GM18870 (cell line): ENCODE measurements at regions not wholly inside any gene's neighbourhood (a gene's known extent, or its start where the extent isn't known, plus 50 kb on each side); places are given as distances from the start of the nearest gene placed in this dataset.

ENCODE experiments used
- ATAC-seq: cut with Tn5 transposase; IDR thresholded peaks from one replicate; pipeline ENCODE4 v1.9.1; 2021; ENCODE audit warnings: moderate library complexity; ENCODE audit not compliant: unreplicated experiment

GRCh38 chr6:170117111-170117972 is 173.5 kb downstream of the DLL1 start:
- ATAC-seq = no peak

DNA sequence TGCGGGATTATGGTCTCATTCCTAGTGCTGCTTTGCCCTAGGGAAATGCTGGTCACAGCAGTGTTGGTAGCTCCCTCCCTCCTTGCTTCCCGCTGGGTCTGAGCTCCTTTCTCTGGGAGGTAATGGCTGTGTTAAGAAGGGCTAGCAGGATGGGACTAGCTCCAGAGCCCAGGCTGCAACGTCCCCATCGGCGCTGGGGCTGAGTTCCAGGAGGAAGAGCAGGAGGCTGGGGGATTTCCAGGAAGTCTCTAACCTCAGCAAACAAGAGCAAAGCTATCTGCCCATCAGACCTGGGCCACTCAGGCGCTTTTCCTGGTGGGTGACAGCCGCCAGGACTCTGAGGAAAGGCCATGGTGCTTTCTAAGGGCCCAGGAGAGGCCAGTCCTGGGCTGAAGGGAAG is 174.2 kb downstream of the DLL1 start:
- ATAC-seq = no peak

DNA sequence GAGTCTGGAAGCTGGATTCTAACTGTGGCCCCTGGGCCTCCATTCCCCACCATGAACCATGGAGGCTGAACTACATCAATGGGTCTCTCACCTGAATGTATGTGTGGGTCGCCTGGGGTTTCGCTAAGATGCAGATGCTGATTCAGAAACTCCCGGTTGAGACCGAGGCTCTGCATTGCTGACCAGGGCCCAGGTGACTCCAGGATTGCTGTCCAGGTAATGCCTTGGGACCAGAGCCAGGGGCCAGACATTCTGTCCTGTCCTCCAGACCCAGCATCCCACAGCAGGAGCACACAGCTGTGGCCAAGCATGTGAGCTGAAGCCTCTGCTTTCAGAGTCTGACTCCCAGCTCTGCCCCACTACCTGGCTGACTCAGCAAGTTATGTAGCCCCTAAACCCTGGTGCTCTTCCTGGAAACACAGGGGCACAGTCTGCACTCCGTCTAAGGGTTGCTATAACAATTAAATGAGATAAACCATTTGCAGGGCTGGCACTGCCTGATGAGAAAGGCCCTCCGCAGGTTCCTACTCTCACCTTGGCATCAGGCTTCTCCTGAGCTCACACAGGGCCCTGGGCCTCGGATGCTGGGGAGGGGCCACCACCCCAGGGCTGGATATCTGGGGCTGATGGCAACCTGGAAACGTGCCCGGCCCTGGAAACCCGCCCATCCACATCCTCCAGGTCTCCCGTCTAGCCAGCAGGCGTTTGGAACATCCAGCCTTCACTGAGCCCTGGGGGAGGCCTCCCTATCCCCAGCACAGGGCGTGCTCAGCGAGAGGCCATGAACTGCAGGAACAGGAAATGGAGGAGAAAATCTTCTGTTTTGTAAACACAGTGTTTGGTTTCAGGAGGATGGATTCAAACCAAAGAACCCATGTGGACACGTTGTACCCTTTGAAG is 175.7 kb downstream of the DLL1 start:
- no peak for ATAC-seq

DNA sequence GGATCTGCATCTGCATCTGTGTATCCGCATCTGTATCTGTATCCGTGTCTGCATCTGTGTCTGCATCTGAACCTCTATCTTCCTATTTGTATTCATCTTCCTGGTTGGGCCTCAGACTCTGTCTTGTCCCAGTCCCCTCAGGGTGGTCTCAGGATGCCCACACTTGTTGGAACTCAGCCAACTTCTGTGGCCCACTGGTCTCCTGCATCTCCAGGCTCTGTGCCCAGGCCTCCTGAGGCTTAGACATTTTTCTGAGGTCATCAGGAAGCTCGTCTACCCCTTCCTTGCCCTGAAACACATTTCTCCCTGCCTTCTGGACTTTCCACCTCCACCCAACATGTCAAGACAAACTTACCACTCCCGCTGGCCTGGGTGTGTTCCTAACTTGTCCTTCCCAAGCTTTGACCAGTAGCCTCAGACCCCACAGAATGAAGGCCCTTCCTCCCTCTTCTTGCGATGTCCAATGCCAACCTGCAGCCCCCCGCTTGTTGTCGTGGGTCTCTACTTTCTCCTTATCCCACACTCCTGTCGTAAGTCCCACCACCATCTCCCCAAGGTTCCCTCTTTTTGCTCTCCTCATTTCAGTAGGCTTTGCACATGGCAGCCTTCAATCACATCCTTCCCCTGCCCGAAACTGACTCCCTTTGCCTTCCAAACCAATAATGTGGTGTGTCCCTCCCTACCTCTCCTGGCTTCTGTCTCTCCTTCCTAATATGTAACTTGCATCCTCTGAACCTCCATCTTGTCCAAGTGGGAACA is 176.5 kb downstream of the DLL1 start:
- ATAC-seq = no peak

DNA sequence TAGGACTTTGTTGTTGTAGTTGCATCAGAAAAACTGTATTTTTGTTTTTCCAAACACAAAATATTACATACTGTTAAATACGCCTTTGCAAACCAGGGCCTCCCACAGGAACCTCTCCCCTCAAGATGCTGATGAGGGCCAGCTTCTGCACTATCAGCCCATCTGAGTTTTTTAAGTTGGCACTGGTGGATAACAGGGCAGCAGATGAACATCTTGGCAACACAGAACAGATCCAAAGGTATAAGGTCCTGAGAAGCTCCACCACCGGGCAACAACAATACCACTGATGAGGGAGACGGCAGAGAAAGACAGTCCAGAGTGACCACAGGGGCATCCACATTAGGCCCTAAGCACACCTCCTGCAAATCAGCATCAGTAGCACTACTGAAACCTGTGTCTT is 177.7 kb downstream of the DLL1 start:
- ATAC-seq = no peak

GRCh38 chr6:170112583-170112860 is 178.4 kb downstream of the DLL1 start:
- ATAC-seq = no peak

GRCh38 chr6:170111816-170112582 is 178.9 kb downstream of the DLL1 start:
- no peak for ATAC-seq

DNA sequence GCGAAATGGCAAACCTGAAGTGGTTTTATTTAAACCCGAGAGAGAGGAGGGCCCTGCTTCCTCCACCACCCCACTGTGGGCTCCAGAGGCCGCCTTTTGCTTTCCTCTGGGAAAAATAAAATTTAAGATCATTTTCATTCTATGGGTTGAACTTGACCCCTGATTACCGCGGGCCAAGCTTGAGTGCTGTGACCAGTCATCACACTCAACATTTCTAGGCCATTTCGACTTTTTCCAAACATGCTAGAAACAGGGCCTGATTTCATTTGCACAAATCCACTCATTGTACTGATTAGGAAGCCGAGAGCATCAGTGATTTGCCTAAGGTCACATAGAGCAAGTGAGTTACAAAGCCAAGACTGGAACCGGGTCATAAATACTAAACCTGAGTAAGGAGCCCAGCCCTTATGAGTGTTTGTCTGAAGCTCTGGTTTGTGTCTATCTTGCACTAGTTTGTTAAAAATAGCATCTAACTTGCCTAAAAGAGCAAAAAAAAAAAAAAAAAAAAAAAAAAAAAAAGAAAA is 179.7 kb downstream of the DLL1 start:
- no peak for ATAC-seq

DNA sequence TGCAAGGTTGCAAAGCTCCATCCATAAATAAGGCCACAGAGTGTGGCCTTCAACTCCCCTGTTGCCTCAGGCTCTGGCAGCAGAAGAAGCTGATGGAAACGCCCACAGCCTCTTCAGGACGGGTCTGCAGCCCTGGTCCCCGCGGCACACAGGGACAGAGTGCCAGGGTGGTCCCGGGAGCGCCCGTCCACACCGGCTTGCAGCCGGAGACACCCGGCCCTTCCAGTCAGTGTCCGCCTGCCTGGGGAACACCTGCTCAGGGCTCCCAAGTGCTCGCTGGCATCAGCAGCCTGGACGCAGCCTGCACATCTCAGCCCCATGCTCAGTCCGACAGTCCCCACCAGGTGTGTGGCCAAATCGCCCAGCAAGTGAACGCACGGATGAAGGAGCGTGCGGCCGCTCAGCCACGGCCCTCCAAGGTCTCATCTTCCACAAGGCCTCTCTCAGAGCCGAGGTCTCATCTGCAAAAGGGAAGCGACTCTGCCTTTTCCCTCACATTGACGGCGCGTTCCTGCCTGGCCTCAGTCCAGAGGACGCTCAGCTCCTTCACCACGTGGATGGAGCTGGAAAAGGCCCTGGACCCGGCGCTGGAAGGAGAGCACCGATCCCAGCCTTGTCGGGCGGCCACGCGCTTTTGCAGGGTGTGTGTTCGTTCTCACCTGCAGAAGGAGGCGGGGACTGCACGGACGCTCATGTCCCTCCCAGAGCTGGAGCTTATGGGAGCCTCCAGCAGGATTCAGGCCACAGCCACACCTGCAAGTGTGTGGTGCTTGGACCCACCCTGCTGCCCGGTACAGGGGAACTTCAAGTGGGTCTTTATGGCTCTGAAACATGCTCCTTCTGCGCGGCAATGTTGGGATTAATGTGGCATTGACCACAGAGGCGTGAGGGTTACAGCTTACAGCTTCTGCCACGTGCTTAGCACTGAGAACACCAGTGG is 180.4 kb downstream of the DLL1 start:
- ATAC-seq = no peak

DNA sequence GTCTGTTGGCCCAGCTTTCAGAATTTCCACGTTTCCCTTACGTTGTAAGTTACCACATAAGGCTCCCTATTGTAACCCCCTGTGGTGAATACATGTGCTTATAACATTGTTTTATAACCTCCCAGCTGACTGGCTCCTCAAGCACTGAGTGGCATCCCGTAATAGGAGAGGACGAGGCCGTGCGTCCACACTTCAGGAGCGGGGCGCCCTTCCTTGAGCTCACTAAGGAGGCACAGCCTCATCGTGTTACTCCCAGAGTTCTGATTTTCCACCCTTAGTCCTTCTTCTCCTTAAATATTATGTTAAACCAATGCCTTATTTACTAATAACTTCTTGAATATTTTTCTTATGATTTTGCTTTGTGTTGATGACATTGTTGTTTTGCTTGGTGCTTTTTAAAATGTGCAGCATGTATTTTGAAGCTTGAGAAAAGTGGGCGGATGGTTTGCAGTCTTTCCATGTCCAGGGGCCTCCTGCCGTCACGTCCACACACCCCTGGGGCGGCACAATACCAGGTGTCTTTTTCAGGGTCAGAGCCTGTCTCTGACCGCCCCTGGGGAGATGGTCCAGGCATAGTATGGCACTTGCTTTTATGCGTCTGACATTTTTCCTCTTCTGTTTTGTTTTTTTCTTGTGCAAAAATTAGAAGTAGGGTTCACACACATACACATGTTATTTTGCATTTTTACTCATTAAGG is 181.8 kb downstream of the DLL1 start:
- ATAC-seq = no peak

- ATAC-seq = no peak
Observed at GRCh38 chr6:170108456-170108855, 182.4 kb downstream of the DLL1 start.

DNA sequence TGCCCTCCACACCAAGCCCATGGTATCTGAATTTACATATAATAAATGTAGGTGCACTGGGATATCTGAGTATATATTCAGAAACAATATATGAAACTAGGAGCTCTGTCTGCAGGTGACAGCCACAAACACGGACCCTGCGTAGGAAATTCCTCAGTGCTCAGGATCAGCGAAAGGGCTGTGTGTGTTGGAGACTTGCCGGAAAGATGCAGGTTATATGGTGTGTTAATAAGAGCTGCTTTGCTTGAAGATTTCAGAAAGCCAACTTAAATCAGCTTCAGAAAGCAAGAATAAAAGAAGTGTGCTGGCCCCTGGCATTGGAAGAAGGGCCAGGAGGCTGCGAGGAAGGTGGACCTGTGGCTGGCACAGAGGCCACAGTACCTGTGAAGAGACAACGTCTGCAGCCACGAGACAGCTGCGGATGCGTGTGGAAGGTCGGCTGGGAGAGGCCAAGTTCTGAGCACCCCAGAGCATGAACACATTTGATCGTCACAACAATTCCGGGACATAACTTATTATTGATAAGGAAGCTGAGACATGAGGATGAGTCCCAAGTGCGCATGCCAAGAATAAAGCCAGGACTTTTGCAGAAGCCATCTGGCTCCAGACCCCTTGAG is 183.2 kb downstream of the DLL1 start:
- ATAC-seq = no peak

DNA sequence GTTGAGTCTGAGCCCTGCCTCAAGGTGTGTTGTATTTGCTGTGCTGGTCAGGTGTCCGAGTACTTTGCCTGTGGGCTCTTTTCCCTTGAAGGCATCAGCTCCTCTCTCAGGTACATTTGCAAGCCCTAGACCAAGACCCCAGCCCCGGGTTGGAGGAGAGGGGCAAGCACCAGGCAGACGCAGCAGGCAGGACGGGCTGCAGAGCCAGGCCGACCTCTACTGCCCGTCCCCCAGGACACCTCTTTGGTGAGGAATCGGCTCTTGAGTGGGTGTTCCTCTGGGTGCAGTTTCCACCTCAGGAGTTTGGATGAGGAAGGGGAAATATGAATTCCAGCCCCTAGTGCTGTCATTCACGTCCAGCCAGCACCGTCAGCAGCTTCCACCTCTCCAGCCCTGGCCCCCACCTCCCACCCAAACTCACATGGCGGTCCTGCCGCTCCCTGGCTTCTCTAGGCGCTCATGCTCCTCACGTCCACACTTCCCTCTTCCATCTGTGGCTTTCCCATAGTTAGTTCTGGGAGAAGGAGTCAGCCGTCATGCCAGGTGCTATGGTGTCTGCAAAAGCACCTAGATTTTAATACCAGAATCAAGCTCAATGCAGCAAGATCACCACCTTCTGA is 183.9 kb downstream of the DLL1 start:
- no peak for ATAC-seq

DNA sequence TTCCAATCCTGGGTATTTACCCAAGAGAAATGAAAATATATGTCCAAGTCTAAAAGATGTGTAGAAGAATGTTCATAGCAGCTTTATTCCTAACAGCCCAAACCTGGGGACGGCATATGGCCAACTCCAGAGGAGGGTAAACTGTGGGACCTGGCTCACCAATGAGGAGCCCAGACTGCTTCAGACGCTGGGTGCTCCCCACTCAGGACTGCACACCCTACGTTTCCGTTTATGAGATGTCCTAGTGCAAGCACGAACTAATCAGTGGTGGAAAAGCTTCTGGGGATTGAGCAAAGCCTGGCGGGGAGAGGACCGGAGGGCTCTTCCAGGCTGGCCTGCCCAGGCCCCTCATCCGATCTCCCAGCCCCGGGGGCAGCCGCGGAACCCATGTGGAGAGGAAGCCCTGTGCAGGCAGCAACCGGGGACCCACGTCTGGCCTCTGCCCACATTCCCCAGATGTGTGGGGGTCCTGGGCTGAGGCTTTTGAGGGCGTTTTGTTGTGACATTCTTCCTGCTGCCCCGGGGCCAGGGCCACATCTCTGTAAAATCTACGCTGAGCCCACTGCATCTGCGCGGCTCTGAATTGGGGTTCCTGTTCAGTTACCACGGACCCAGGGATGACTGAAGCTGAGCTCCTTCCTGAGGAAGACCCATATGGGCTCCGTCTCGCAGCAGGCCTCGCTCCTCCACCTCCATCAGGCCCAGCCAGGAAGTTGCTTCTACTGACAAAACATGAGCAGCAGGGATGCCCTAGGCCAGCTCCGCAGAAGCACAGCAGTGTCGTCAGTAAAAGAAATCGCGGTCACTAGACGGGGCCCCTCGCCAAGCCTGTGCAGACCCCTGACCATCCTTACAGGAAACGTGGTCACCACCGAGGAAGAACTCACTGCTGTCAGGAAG is 188.0 kb downstream of the DLL1 start:
- ATAC-seq = no peak

DNA sequence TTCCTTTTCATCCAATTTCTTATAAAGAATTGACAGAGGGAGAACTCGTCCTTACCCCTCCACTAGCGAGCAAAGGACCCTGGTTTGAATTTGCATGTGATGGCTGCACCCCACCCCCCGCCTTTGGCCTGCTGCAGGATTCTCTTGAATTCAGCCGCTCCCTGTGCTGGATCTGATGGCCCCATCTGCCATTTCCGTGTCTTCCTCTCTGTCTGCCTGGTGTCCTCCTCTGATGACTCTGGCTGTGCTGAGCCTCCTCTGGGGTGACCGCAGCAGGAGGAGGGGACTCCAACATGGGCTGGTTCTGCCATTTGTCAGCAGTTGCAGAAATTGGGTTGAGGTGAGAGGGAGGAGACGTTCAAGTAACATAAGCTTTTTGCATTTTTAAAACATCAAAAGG is 188.8 kb downstream of the DLL1 start:
- ATAC-seq = no peak

DNA sequence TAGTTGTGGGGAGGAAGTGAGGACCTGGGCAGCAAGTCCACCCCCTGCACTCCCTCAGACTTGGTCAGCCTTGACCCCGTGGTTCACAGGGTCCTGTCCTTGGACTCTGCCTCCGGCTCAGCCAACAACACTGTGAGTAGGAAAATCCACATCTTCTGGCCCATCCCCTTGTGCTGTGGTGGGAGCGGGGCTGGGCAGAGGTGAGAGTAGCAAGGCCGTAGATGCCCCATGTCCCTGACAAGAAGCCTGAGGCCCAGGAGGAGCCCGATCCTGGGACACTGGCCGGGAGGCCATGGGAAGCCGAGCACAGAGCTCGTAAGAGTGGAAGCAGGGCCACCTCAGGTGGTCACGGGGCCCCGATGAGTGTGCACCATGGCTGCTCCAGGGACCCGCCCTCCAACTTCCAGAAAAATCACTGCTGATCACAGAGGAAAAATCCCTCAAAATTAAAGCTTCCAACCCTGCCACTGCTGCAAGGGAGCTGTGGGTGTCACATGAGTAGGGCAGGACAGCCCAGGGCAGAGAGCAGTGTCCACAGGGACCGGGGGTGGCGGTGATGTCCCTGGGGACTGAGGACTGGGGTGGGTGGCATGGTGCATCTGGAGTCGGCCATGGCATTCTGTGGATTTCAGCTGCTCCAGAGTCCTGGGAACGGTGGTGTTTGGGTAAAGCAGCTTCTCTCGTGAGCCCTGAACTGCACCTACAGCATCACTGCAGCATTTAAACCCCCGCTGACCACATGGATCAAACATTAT is 189.4 kb downstream of the DLL1 start:
- ATAC-seq = no peak
